ENCODE measurements at regions not wholly inside any gene's neighbourhood (a gene's known extent, or its start where the extent isn't known, plus 50 kb on each side); places are given as distances from the start of the nearest gene placed in this dataset.
"Not testable (repeated sequence)": the region's sequence is repeated elsewhere in the genome, so short reads cannot be mapped to it uniquely, and the experiment has no call there.

DNA sequence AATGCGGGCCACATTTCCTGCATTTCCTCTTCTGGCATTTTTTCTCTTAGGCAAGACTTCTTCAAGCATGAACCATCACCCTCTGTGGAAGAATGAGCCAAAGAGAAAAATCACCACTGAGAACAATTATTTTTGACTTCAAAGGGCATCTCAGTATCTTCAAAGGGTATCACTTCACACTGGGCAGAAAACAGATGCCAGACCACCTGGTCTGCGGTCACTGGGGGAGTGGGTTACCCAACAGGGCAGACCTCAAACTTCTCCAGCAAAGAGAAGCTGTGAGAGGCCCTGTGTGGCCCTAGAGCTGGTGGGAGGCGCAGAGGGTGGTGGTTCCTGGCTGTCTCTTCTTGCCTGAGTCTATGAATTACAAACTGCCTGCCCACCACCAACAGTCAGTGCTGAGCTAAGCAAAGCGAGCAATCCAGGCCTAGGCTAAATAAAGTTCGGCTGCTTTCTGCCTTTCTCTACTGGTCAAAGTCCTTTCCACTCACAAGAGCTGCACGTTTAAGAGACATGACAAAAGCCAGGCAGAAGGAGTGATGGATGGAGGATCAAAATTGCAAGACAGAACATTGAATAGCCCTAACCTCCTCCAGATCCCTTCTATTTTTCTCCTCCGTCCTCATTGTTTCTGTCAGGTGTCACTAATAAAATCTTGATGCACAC, 602.7 kb upstream of the CDH5 start:
- no peak for DNase-seq (ENCODE audit: low read depth)

- DNase-seq (ENCODE audit: low read depth) = no peak
Observed at GRCh38 chr16:65760874-65761273, 605.6 kb upstream of the CDH5 start.

DNA sequence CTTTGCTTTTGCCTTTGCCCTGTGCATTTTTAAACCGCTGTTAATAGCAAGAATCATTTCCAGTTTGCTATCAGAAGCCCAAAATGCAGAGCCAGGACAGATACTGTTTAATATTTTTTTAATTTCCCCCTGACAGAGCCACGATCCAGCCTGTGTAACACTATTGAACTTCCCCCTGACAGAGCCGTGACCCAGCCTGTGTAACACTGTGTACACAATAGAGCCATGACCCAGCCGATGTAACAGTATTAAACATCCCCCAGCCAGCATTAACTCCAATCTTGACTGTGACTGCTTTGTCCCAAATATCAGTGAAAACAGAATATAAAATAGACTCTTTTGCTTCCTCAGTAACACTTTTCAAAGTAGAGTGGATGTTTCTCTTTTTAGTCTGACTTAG, 607.9 kb upstream of the CDH5 start:
- DNase-seq (ENCODE audit: low read depth) = no peak

GRCh38 chr16:65757064-65757463, 609.4 kb upstream of the CDH5 start:
- DNase-seq (ENCODE audit: low read depth) = no peak

GRCh38 chr16:65756163-65756562, 610.3 kb upstream of the CDH5 start:
- DNase-seq (ENCODE audit: low read depth) = no peak

- no peak for DNase-seq (ENCODE audit: low read depth)
Observed at GRCh38 chr16:65754820-65755691, 611.4 kb upstream of the CDH5 start.

GRCh38 chr16:65752522-65752844, 614.0 kb upstream of the CDH5 start:
- no peak for DNase-seq (ENCODE audit: low read depth)

GRCh38 chr16:65751622-65752521, 614.6 kb upstream of the CDH5 start:
- no peak for DNase-seq (ENCODE audit: low read depth)

DNA sequence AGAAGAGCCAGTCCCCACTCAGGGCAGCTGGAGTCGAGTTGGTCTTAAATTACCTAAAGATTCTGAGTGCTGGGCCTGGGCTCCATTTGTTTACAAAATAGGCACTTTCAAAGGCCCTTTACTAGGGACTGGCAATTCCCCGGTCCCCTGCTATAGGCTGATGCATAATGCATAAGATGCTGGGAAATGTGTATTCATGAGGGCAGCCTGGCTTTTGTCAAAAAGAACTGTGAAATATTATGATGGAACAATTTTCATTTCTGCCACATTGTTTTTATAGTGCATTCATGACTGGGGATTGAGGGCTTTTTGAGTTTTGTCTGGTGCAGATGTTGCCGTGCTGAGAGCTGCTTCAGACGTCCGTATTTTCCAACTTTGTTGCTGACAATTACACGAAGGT, 617.0 kb upstream of the CDH5 start:
- DNase-seq (ENCODE audit: low read depth) = no peak

- no peak for DNase-seq (ENCODE audit: low read depth)
Observed at GRCh38 chr16:65746941-65747340, 619.5 kb upstream of the CDH5 start.

DNA sequence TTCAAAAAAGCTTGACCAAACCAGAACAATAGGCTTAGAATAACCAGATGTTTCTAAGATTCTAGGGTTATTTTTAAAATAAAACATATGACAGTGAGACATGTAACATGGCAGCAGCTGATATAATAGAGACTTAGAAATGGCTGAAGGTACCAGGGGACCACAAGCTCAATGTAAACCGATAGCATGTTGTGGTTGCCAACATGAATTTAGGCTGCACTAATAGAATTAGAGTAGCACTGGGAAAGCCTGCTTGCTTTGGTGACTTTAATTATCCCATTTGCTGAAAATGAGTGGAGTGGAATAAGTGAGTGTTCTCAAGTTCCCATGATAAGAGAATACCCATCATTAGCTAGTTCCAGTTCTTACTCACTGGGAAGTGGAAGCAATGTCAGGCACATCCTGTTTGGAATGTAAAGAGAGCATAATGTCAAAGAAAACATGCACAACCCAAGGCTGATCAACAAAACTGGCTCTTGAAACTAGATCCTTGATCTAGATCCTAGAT, 621.2 kb upstream of the CDH5 start:
- no peak for DNase-seq (ENCODE audit: low read depth)

- DNase-seq (ENCODE audit: low read depth) = no peak
Observed at GRCh38 chr16:65744401-65744800, 622.1 kb upstream of the CDH5 start.

GRCh38 chr16:65743558-65743957, 621.7 kb upstream of the CDH11 start:
- DNase-seq (ENCODE audit: low read depth) = no peak

DNA sequence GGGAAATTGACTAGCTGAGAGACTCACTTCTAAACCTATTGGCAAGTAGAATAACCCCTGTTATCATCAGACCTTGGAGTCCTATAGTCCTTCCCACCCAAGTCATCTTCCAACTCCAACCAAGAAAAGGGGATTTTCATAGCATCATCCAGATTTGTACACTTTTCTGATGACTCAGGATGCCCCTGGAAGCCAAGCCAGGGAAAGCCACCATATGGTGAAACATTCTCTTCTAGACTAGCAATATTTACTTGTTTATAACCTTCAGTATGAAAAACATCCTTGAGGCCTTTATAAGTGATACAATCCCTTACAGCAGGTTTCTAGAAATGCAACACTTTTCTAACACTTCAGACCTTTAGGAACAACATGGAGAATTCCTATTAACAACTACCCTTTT, 618.8 kb upstream of the CDH11 start:
- no peak for DNase-seq (ENCODE audit: low read depth)

GRCh38 chr16:65739518-65739917, 617.7 kb upstream of the CDH11 start:
- DNase-seq (ENCODE audit: low read depth) = no peak

GRCh38 chr16:65737831-65738230, 616.0 kb upstream of the CDH11 start:
- DNase-seq (ENCODE audit: low read depth) = no peak

- DNase-seq (ENCODE audit: low read depth) = not testable (repeated sequence)
Observed at GRCh38 chr16:65735615-65736014, 613.8 kb upstream of the CDH11 start.

GRCh38 chr16:65733721-65734120, 611.9 kb upstream of the CDH11 start:
- no peak for DNase-seq (ENCODE audit: low read depth)

DNA sequence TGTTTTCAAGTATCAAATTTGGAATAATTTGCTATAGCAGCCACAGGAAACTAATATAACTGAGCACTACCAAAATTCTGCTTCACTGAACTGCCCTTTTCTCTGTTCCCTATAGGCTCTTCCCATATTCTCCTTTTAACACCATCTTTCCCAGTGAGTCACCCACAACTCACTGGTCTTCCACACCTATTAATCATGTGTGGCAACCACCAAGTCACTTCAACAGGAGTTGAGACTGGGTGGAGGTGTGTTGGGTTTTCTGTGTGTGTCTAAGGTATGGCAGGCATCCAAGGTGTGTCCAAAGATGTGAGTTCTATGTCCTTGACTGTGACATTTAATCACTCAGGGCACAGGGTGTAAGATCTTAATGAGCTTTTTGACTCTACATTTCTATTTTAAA, 610.0 kb upstream of the CDH11 start:
- no peak for DNase-seq (ENCODE audit: low read depth)

DNA sequence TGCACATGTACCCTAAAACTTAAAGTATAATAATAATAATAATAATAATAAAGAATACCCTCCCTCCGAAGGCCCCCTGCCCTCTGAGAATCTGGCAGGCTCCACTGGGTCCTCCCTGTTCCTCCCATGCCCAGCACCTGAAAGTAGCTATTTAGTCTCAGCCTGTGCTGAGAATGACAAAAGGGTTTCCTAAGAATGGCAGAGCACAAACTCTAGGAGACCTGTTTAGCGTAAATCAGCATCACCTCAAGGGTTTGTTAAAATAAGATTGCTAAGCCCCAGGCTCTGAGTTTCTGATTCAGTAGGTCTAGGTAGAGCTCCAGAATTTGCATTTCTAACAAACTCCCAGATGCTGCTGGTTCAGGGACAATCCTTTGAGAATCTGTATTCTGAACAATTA, 606.8 kb upstream of the CDH11 start:
- no peak for DNase-seq (ENCODE audit: low read depth)

GRCh38 chr16:65728167-65728566, 606.3 kb upstream of the CDH11 start:
- DNase-seq (ENCODE audit: low read depth) = no peak

DNA sequence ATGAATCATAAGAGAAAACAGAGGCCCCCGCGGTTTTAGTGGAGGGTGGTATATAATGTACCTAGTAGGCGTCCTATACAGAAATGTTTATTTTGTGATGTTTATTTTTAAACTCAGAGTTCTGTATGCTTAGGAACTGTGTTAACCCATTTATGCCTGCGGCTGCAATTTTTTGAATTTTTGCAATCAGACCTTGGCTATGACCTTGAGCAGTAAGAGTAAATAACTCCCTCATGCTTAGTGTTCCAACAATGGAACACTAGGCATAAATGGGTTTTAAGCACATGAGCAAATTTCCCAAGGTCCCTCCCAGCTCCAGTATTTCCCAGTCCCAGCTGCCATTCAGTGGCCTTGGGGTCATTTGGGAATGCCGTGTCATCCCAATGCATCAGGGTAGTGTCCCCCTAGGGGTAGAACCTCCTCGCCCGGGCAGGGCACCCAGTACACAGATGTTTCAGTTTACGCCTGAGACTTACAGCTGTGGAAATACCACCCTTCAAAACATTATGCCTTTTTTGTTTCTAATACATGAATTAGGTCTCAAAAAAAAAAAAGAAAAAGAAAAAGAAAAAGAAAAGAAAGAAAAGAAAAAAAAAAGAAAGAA, 605.8 kb upstream of the CDH11 start:
- DNase-seq (ENCODE audit: low read depth) = no peak
